ENCODE measurements at regions not wholly inside any gene's neighbourhood (a gene's known extent, or its start where the extent isn't known, plus 50 kb on each side); places are given as distances from the start of the nearest gene placed in this dataset.
"Not testable (repeated sequence)": the region's sequence is repeated elsewhere in the genome, so short reads cannot be mapped to it uniquely, and the experiment has no call there.

DNA sequence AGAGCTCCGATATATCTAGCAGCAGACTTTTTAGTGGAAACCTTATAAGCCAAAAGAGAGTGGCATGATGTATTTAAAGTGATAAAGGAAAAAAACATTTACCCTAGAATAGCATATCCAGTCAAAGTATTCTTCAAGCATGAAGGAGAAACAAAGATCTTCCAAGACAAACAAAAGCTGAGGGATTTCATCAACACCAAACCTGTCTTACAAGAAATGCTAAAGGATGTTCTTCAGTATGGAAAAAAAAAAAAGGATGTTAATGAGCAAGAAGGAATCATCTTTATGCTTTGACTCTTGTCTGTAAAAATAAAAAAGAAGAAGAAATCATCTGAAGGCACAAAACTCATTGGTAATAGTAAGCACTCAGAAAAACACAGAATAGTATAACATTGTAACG lies 338.2 kb downstream of the TLE1 start:
- DNase-seq (ENCODE audit: low read depth), result no peak

GRCh38 chr9:81344366-81344765 lies 345.0 kb downstream of the TLE1 start:
- DNase-seq (ENCODE audit: low read depth), result no peak

DNA sequence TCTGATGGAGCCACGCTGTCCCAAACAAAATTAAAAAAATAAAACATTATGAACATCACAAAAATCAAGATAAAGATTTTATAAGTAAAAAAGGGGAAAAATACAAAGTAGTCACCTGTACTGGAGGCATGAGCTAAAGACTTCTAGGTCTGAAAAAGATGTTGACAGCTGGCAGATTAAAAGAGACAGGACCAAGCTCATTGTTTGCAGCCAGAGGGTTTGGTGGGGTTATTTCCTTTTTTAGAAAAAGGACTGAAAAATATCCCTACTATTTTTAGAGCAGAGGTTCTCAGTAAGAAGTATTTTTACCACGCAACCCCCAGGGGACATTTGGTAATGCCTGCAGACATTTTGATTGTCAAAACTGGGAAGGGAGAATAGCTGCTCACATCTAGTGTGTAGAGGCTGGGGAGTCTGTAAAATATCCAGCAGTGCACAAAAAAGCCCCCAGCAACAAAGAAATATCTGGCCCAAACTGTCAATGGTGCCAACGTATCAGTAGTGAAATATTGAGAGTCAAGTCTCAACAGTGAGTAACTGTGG lies 353.4 kb downstream of the TLE1 start:
- DNase-seq (ENCODE audit: low read depth), result no peak

- no peak for DNase-seq (ENCODE audit: low read depth)
Measured at GRCh38 chr9:81321551-81321950, 367.8 kb downstream of the TLE1 start.

- DNase-seq (ENCODE audit: low read depth), result no peak
Measured at GRCh38 chr9:81320909-81321482, 368.4 kb downstream of the TLE1 start.

DNA sequence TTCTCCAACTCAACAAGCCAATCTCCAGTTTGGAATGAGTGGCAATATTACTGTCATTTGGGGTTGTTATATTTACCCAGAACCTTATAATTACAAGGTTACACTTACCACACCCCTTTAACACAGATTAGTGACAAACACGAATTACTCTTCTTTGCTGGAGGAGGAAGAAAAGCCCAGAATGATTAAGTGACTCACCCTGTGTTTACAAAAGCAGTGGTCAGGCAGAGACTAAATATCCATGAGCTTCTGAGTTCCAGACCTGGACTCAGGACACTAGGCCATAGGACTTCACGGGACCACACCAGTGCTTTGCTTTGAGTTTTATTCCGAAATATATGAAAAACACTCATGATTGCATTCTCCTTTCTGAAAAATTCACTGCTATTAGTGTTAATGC lies 370.8 kb downstream of the TLE1 start:
- DNase-seq (ENCODE audit: low read depth), result no peak

DNA sequence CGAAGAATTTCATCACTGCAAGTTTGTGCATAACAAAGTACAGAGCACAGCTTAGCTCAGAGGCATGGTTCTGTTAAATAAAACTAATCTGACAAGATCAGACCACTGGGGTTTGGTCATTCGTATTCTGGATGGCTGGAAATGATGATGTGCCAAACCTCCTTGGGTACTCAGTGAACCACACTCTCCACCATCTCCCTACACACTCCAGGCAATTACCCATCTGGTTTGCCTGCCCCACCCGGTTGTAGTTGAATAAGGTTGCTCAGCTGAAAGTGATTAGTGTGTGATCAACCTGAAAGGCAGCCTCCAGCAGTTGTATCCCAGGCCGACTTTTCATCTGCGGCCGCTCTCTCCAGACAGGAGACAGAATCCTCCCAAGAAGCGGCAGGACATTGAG lies 371.4 kb downstream of the TLE1 start:
- DNase-seq (ENCODE audit: low read depth), result no peak

GRCh38 chr9:81317223-81317622 lies 372.1 kb downstream of the TLE1 start:
- no peak for DNase-seq (ENCODE audit: low read depth)

- DNase-seq (ENCODE audit: low read depth), result no peak
Measured at GRCh38 chr9:81314490-81314889, 374.9 kb downstream of the TLE1 start.

DNA sequence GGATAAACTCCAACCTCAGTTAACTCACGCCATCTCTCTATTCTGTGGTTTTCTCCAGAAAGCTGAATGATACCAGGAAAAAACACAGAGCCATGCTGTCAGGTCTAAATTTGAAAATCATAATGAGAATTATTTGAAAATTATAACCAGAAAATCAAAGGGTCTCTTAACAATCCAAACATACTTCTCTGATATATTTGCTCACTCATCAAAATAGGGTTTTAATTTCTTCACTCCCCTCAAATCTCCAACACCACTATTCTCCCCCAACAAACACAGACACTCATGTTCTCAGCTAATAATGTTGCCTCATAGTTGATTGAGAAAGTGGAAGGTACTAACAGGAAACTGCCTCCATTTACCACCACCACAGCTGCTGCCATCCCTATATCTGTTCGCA lies 375.5 kb downstream of the TLE1 start:
- no peak for DNase-seq (ENCODE audit: low read depth)

GRCh38 chr9:81312346-81312745 lies 377.0 kb downstream of the TLE1 start:
- no peak for DNase-seq (ENCODE audit: low read depth)

DNA sequence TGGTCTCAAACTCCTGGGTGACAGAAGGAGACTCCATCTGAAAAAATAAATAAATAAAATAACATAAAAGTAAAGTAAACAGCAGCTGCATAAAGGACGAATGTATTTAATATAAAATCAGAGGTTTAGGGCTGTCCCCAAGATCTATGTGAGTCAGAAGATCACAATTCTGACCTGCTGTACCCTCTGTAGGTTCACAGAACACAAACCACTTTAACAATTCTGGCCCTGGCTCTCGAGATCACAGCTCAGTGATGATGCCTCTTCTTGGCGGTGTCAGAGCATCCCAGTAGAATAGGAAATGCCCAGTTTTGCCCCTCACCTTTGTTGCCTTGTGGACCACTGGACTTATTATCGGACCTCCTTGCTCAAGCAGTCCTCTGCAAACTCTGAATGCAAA lies 380.9 kb downstream of the TLE1 start:
- DNase-seq (ENCODE audit: low read depth), result no peak

GRCh38 chr9:81307791-81308190 lies 381.6 kb downstream of the TLE1 start:
- not testable (repeated sequence) for DNase-seq (ENCODE audit: low read depth)

- DNase-seq (ENCODE audit: low read depth), result no peak
Measured at GRCh38 chr9:81305561-81306182, 383.7 kb downstream of the TLE1 start.

GRCh38 chr9:81303658-81304057 lies 385.7 kb downstream of the TLE1 start:
- DNase-seq (ENCODE audit: low read depth), result no peak

DNA sequence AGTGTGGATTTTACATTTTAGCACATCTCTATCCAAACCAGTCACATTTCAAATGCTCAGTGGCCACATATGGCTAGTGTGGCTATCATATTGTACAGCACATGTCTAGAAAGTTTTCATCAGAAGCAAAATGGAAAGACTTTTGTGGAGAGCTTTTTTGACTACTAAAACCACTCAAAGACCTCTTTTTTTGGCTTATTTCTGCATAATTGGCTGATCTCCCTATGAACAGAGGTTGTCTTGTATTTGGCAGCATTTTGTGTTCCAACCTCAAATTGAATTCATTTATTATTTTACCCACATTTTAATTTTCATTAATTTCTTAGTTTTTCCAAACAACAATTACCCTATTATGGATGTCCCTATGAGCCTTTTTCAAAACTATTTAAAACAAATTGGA lies 395.7 kb downstream of the TLE1 start:
- no peak for DNase-seq (ENCODE audit: low read depth)

DNA sequence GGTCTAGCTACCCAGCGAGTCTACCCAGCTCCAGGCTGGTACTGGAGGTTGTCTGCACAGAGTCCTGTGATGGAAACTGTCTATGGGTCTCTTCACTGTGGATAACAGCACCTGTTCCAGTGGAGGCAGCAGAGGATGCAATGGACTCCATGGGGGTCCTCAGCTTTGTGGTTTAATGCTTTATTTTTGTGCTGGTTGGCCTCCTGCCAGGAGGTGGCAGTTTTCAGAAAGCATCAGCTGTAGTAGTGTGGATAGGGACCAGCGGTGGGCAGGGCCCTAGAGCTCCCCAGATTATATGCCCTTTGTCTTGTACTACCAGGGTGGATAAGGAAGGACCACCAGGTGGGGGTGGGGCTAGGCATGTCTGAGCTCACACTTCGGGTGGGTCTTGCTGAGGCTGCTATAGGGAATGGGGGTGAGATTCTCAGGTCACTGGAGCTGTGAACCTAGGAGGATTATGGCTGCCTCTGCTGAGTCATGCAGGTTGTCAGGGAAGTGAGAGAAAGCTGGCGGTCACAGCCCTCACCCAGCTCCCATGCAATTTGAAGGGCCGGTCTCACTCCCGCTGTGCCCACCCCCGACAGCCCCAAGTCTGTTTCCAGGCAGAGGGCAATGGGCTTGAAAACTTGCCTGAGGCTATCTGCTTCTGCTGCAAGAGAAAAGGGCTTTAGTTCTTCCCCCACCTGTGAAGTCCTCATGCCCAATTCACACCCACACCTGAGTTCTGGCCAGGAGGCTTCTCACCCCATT lies 397.1 kb downstream of the TLE1 start:
- no peak for DNase-seq (ENCODE audit: low read depth)

DNA sequence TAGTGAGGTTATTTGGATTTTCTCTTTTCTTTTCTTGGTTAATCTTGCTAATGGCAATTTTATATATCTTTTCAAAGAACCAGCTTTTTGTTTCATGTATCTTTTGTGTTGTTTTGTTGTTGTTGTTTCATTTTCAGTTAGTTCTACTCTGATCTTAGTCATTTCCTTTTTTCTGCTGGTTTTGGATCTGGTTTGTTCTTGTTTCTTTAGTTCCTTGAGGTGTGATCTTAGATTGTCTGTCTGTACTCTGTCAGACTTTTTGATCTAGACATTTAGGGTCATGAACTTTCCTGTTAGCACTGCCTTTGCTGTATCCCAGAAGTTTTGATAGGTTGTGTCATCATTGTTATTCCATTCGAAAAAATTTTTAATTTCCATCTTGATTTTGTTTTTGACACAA lies 399.7 kb downstream of the TLE1 start:
- DNase-seq (ENCODE audit: low read depth), result no peak

DNA sequence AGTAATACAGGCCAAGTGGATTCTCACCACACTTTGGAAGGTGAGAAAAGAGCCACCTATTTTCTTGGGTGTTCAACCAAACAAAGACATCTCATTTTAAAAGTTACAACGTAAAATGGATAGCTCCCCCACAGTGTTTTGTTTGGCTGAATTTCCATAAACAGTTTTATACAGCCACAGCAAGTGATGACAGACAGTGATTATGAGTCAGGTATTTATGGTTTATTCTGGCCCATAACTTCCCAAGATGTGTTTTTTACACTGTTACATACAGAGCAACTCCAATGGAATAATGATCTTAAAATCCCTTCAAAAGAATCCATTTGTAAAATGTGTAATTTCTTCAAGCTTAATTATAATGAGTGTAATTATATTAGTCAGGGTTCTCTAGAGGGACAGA lies 421.3 kb downstream of the TLE1 start:
- DNase-seq (ENCODE audit: low read depth), result no peak

DNA sequence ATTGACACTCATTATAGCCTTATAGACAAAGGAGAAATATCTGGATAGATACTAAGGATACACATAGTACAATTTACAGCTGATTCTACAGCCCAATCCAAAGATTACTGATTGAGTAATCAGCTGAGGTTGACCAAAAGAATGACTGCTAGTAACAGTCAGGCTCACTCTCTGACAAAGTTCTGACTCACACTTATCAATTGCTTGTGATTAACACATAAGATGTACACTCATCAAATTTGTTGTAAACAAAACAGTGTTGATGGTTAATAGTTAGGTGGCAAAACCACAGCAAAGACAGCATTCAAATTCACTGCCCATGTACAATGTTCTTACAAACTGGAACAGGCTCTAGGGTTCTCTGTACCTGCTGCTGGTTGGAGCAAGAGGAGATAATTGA lies 422.7 kb downstream of the TLE1 start:
- DNase-seq (ENCODE audit: low read depth), result no peak

DNA sequence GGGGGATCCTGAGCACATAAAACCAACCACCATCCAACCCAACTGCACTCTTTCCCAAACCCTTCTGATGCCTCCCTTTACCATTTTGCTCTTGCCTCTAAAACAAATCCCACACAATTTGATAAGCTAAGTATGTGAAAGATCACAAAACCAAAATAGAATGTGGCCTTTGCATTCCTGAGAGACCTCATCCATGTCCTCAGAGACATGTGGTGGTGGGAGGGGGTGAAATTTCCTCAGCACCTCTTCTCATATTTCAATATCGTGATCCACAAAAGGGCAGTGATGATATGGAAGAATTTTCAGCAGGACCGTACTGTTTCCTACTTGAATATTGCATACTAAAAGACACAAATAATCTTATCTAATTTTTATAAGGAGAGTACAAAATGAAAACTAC lies 423.3 kb downstream of the TLE1 start:
- no peak for DNase-seq (ENCODE audit: low read depth)

DNA sequence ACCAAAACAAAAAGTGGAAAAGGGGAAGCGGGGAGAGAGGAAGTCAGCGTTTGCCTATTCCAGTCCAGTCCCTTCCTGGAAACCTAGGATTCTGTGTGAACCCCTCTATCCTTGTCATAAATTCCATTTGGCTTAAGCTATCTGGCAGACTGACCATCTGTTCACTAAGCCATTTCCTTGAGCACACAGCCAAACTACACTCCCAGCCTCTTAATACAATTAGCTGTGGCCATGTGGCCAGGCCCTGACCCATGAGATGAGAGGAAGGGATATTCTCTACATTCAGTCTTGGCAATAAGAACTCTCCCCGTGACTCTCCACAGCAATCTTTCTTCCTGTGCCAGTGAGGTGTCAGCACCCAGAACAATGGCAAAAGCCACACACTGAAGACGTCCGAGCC lies 424.8 kb downstream of the TLE1 start:
- DNase-seq (ENCODE audit: low read depth), result no peak

- DNase-seq (ENCODE audit: low read depth), result no peak
Measured at GRCh38 chr9:81259896-81260295, 429.5 kb downstream of the TLE1 start.

Measured in stimulated activated CD8-positive, alpha-beta memory T cell treated with anti-CD3 and anti-CD28 coated beads, Interleukin-15, amount 100 ng/mL, for 1 hour (primary cell).